DMS53 treated with DMSO at 0.1 percent for 48 hours (cell line): ENCODE measurements at regions not wholly inside any gene's neighbourhood (a gene's known extent, or its start where the extent isn't known, plus 50 kb on each side); places are given as distances from the start of the nearest gene placed in this dataset.

Experiments used
- DNase-seq: peaks from one replicate; lab custom pipeline; 2025; ENCODE audit not compliant: unreplicated experiment; lab: John Stamatoyannopoulos, UW

DNA sequence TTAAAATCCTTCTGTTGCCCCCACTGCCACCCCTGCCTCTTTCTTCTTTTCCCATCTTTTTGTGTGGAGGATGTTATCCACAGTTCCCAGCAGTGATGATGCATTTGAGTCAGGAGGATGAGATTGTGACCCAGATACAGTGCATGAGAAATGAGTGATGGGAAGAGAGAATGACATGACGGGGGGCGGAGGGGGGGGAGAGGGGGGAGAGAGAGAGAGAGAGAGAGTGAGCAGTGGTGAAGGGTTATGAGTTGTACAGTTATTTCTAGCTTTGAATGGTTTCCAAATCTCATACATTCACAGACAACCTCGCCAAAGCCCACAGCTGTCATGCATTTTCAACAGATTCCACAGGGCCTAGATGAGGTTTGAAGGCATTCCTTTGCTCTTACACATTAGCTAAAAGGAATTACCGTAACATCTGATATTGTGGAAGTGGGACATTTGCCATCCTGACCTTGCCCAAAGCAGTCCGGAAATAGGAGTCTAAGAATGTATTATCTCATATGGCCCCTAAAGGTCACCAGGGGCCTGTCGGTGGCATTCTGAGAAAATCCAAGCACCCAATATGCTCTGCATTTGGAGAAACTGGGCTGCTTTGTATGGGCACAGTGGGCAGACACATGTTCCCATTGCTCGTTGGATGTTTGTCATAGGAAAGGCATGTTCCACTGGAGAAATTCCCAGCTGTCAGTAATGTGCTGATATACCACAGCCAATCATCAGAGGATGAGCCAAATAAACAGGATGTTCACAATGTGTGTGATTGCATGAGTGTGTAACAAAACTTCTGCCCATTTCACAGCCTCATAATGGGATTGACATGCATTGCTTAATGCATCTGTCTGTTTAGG lies 435.8 kb downstream of the SPRY1 start:
- no peak for DNase-seq

DNA sequence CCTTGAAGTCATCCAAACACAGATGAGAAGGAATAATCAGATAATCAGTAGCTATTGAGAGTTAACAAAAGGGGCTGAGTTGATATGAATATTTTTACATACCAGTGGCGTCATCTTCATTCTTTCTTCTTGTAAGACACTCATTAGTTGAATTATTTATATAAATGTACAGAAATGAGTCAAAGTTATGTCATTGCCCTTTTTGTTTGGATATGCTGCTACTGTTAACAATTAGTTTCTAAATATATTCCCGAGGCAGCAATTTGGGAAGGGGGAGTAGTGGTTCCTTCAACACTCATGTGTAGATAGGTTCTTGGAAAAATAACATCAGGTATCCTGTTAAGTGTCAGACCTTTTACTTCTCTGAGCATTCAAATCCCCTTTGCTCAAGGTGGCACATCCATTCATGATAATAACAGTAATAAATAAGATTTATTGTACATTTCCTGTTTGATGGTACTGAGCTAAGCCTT lies 436.6 kb downstream of the SPRY1 start:
- DNase-seq = no peak

DNA sequence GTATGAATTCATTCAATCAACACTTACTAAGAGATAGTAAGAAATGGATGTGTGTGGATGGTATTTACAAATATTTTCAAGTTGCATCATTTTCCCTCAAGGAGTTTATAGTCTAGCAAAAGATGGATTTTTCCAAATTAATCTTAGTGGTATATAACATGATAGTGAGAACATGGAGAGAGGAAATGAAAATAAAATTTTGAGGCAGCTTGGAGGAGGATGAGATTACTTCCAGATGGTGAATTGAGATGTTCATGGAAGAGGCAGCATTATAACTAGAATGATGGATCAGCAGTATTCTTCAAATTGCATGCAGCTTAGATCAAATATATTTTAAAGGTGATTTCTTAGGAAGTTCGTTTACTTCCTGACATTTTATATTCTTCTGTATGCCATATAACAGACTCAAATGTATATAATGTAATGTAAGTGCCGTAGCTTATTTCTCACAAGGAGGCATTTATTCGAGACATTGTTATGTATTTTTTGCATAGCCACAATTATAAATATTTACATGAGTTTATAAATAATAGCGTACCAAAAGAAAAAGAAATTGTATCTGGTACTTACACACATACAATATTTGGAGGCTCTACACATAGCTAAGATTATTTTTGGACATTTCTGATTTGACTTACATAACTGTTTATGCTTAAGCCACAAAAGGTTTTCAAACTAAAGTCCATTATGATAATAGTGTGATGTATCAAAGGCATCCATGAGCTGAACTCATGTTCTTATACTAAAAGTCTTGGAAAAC lies 439.4 kb downstream of the SPRY1 start:
- no peak for DNase-seq

DNA sequence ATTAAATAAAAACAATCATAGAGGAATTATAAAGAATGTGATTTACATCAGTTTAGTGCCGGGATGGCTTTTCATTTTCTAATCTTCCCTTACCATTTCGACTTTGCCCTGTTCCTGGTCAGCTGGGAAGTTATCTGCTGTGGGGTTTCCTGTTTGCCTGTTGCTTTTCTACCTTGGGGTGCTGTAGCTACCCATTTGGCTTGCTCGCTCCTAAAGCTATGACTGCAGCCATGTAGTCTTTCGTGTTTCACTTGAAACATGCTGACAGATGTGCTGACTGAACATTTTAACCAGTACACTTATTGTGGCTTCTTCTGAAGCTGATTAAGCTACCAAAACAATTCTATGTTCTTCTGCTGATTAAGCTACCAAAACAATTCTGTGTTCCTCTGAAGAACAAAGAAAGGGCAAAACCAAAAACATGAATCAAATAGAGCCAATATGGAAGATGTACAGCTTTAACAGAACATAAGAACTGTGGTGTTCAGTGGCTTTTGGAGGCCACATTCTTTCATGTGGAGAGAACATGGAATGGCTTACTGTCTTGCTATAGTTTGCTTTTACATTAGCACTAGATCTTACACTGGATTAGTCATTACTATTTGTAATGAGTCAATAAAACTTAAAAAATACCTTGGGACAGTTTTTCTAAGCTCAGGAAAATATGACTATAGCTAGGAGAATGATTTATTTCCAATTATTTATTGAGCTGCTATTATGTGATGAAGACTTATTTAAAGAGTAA lies 440.4 kb downstream of the SPRY1 start:
- no peak for DNase-seq

DNA sequence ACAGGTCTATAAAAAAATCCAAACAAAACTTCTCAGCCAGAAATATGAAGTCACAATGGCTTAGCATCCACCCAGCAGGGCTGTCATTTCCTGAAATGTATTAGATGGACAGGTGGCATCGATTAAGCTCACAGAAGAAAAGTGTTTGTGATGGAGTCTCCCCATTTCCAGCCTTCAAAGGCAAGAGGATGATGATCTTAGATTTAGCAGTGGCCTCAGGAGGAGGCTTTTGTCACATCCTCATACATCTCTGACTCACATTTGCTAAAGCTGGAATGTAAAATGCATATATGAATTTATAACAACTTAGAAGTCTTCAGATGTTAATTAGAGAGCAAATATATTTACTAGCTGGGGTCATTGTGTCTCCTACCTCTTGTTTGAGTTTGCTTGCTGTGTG lies 441.9 kb downstream of the SPRY1 start:
- no peak for DNase-seq

DNA sequence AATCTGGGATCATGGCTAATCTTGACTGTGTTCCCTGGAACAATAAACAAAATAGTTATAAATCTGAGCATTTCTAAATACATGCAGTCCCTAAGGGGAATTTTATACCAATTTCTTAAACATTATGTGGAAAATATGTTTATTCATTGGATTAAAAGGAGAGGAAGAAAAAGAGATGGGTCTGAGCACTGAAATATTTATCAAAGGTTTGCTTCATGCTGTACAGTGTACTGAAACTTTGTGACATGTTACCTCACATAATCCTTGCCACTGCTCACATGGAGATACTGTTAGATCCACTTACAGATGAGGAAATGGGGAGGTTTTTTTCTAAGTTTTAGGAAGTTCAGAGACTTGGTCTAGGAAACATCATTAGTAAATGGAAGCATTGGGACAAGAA lies 443.6 kb downstream of the SPRY1 start:
- DNase-seq = no peak

DNA sequence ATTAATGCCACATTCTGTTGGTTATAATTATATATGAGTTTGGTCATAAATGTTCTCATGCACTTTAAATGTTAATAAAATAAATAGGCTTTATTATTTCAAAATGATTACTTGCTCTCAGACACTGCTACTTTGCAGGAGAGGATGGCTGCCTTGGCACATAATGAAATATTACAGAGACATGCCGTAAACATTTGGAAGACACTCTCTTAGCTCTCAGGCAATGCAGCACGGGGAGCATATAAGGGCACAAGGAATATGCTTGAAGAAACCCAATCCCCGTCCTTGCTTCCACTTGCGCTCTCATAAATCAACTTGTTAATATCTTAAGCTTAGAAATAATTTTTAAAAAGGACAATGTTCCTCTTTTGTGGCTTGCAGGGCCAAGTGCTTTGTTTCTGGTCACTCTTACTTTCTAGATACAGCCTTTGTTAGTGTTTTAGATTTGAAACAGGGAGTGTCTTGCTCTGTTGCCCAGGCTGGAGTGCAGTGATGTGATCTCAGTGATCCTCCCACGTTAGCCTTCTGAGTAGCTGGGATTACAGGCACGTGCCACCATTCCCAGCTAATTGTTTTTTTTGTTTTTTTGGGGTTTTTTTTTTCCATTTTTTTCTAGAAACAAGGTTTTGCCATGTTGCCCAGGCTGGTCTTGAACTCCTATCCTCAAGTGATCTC lies 445.0 kb downstream of the SPRY1 start:
- no peak for DNase-seq

DNA sequence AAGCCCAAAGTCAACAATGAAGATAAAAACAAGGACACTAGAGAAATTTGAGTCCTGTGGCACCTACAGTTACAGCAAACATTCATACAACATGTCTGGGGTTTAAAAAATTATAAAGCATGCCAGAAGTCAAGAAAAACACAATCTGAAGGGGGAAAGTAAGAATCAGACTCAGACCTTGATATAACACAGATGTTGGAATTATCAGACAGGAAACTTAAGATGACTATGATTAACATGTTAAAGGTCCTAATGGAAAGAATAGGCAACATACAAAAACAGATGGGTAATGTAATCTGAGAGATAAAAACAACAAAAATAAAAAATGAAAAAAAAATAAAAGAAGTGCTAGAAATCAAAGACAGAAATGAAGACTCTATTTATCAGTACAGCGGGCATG lies 446.5 kb downstream of the SPRY1 start:
- no peak for DNase-seq

DNA sequence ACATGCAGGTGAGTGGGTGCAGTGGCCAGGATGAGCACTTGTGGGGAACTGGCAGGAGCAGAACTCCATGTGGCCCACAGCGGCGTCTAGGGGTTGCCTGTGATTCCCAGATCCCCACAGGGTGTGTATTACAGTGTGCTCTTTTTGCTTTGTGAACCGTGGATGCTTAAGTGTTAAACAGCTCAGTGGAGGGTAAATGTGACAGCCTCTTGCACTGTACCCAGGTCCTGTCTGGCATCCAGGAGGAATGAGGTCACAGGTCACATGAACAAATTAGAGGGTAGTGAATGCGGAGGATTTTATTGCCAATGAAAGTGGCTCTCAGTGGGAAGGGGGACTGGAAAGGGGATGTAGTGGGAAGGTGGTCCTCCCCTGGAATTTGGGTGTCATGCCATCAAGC lies 447.8 kb downstream of the SPRY1 start:
- DNase-seq = no peak

DNA sequence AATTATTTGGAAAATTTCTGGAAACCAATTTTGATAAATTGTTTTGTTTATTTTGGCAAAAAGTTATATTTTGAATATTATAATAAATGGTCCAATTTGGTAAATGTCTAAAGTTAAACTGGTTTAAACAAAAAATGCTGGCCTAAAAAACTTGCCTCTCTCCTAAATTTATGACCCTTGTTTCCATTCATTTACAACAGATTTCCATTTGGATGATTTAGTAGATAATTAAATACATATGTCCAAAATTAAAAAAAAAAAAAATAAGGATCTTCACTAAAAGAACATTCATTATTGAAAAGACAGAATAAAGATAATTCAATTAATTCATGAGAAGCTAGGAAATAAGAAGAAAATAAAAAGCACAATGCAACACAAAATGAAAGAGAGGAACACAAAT lies 449.5 kb downstream of the SPRY1 start:
- no peak for DNase-seq

DNA sequence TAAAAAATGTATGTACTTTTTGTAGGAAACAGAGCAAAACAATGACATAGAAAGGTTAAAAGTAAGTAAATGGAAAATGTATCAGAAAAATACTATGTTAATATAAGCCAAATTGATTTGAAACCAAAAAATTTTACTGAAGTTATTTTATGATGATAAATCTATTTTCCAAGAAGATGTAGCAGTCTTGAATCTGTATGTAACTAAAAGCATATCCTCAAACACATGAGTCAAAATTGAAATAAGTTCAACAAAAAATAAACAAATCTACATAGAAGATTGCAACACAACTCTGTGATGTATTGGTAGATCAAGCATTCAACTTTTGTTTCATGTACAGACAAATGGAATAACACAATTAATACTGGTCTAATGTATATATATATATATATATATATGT lies 450.0 kb downstream of the SPRY1 start:
- DNase-seq = no peak

DNA sequence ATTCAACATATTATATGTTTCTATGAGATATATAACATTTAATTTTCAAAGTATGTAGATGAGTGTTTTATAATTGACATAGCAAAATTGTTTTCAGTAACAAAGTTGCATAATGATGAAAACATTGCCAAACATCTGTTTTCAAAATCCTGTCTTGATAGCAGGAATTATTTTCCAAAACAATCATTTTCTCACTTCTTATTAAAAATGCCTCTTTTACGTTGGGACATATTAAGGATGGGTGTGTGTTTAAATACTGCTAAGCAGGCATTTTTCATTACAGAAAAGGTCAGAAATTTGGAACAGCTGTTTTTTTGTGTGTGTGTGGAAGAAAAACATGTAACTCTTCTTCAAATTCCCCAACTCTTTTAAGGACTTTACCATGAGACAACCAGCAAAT lies 452.0 kb downstream of the SPRY1 start:
- DNase-seq = no peak

DNA sequence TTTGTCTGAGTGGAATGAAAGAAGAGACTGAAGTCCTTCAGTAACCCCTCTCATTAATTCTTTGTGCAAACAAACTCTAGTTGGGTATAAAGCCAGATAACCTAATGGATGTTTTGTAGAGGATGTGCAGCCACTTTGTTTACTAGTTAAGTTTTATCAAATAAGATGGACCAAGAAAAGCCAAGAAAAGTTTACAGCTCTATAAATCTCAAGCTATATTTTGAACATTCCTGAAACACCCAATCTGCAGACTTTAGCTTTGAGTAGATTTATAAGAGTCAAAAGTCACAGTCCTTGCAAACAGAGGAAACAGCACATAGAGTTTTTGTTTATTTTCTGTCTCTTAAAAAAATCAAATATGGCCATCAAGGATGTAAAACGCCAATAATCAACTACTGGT lies 452.9 kb downstream of the SPRY1 start:
- DNase-seq = no peak

DNA sequence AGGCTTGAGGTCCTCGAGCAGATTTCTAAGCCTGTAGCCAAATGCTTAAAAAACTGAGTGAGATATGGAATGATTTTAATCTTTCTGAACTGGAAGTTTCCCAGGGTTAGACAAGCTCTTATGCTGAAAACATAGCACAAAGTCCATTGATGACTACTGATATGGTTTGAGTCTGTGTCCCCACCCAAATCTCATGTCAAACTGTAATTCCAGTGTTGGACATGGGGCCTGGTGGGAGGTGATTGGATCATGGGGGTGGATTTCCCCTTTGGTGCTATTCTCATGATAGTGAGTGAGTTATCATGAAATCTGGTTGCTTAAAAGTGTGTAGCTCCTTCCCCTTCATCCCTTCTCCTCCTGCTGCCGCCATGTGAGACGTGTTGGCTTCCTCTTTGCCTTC lies 454.9 kb downstream of the SPRY1 start:
- DNase-seq = no peak

DNA sequence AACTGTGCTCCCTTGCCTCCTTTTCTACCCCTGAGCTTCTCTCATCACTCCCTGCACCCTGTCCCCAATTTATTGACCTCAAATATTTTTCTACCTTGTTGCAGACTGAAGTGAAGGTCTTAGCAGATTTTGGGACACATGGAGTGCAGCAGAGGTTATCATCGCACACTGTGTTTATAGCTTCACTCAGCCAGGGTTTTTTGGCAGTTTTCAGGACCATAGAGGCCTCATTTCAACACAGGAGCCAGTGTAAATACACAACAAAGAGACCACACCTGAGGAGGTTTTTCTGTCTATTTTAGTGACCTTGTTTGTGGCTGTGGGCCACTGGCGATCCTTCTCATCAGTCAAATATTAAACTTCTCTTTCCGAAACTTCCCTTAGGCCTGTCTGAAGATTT lies 457.1 kb downstream of the SPRY1 start:
- DNase-seq = no peak

DNA sequence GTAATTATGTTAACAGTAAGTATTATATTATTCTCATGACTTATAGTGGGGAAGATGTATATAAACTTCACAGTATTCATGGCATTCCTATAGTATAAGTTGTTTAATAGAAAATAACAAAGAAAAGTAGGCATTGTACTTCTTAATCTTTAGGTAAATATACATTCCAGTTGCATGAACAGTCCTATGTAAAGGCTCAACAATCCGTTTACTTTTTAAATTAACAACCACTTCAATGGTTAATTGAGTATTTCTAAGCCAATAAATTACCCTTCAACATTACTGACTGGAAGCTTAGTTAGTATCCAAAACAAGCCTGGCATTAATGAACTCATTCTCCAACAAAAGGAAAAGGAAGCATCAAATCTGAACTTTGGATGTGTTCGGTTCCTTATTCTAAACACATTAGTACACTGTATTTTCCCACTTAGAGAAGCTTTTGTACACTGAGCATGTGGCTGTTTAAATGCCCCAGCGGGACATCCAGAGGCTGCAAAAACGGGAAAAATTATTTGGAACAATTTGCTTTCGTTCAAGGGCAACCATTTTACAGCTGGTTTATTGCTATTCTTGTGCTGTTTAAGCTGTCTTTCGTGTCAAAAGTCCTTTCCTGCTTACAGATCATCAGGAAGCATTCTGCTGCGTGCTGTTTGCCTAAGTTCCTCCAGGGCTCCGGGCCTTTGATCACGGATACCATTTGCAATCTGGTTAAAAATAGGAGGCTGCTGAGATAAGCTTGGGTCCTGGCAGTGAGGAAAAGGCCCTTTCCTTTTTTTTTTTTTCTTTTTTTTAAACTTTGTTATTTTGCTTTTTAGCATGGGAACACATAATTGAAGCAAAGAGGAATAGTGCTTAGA lies 460.3 kb downstream of the SPRY1 start:
- peak; percentile 43 for DNase-seq

DNA sequence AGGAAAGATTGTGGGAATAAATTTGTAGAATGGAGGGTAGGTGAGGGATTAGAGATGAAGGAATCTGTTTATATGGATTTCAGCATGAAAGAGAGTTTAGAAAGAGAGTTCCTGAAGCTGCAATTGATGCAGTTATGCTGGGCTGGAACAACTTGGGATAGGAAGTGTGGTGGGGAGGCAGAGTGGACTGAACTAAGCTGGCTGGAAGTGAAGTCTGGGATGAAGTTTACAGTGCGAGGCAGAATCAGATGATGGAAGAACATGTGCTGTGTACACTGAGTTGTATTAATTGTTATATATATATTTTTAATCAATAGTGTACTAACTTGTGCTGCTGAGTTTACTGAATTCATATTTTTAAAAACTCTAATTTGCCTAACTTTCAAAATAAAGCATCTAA lies 461.9 kb downstream of the SPRY1 start:
- DNase-seq = no peak

DNA sequence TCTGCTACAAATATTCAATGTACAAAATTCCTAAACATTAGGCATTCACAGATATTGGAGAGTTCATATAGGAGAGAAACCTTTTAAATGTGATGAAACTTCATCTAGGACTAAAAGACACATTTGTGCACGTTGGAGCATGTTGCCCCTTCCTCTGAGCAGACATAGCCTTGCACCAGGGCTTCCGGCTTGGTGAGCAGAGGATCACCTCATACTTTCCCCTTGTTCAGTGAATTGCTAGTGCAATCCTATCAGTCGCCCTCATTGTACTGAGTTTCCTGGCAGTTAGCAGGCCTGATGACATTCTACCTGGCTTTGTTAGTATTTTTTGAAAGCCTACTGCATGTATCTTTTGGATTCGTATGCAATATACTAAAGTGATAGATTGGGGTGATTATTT lies 466.2 kb downstream of the SPRY1 start:
- no peak for DNase-seq

DNA sequence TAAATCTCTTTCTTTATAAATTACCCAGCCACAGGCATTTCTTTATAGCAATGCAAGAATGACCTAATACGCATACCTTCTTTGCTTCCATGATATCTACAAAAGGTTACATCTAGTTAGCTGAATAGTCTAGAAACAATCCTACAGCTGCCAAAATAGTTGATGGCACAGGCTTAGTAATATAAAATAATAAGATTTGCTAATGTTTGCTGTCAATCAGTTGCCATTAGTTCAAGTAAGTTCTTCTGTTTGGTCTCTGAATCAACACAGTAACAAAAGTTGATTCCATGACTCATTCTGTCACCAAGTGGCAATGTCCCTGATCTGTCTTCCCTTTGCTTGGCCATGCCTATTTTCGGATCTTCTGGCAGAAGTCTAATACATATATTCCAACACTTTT lies 470.2 kb downstream of the SPRY1 start:
- DNase-seq = no peak

DNA sequence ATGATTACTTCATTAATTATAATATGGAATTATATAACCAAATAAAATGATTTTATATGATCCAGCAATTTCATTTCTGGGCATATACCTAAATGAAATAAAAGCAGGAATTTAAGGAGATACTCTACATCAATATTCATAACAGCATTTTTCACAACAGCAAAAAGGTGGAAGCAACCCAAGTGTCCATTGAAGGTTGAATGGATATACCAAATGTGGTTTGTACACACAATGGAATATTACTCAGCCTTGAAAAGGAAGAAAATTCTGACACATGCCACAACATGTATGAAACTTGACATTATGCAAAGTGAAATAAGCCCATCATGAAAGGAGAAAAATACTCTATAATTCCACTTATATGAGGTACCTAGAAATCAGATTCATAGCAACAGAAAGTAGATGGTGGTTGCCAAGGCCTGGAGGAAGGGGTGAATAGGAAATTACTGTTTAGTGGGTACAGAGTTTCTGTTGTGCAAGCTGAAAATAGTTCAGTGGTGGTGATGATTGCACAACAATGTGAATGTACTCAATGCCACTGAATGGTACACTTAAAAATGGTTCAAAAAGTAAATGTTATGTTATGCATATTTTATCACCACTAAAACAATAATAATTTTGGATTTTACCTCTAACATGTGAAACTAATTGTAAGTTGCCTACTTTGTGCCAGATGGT lies 471.5 kb downstream of the SPRY1 start:
- DNase-seq = no peak
